ENCODE measurements at regions not wholly inside any gene's neighbourhood (a gene's known extent, or its start where the extent isn't known, plus 50 kb on each side); places are given as distances from the start of the nearest gene placed in this dataset.

GRCh38 chr3:157611536-157612076 lies 108.4 kb upstream of the VEPH1 start:
- TF ChIP-seq POLR2A (IDR thresholded peaks at IDR 0.05; ENCODE audit: low read depth, low read length) (no peak), POLR2AphosphoS5 (IDR thresholded peaks at IDR 0.05; ENCODE audit: low read depth, low read length) (no peak), TAF1 (IDR thresholded peaks at IDR 0.05; ENCODE audit: low read depth, low read length) (no peak)

Data from GM12891 (cell line).